IMR-90 (cell line): ENCODE measurements at regions not wholly inside any gene's neighbourhood (a gene's known extent, or its start where the extent isn't known, plus 50 kb on each side); places are given as distances from the start of the nearest gene placed in this dataset.

ENCODE experiments used
- ATAC-seq: fragments of 200-7000 bp; cut with Tn5 transposase; 2 replicates; pipeline ENCODE4 v1.9.1; 2020; ENCODE audit warnings: low read depth, mild to moderate bottlenecking, moderate library complexity
- BruUV-seq: library from RNA; stranded (reverse); fragments of 400-500 nt; replicated peaks from 2 replicates; lab custom pipeline; 2021; lab: Mats Ljungman, UMichigan
- CTCF ChIA-PET: fragments of 300-600 bp; formaldehyde crosslinking; extraction: SDS; loops from one replicate; lab custom pipeline; 2021; ENCODE audit warnings: antibody characterized with exemption; lab: Yijun Ruan, JAX
- POLR2A ChIA-PET: fragments of 300-600 bp; sonication (Branson Sonifier 250); formaldehyde crosslinking; loops from one replicate; lab custom pipeline; 2022; ENCODE audit warnings: antibody characterized with exemption; ENCODE audit not compliant: unreplicated experiment; lab: Charles Lee
- DNase-seq: peaks from one replicate; pipeline ENCODE4 v3.0.0; 2013
- H2AFZ ChIP-seq: replicated peaks from 2 replicates; pipeline ENCODE3; 2013; ENCODE audit warnings: low read length, mild to moderate bottlenecking; ENCODE audit not compliant: poor library complexity
- H2AK5ac ChIP-seq: 2 replicates; pipeline ENCODE4 v1.6.1; 2013; ENCODE audit warnings: low read depth, low read length, inconsistent platforms
- H2AK9ac ChIP-seq: replicated peaks from 2 replicates; pipeline ENCODE3; 2013; ENCODE audit warnings: mild to moderate bottlenecking, low read depth, low read length, moderate library complexity; ENCODE audit not compliant: poor library complexity
- H2BK120ac ChIP-seq: 2 replicates; pipeline ENCODE4 v1.6.1; 2013; ENCODE audit warnings: low read depth, low read length, inconsistent platforms
- H2BK15ac ChIP-seq: 3 replicates; pipeline ENCODE4 v1.6.1; 2013; ENCODE audit warnings: low read depth, low read length, inconsistent platforms
- H2BK20ac ChIP-seq: 2 replicates; pipeline ENCODE4 v1.6.1; 2013; ENCODE audit warnings: low read depth, mild to moderate bottlenecking, inconsistent platforms, low read length, moderate library complexity
- H2BK5ac ChIP-seq: 2 replicates; pipeline ENCODE4 v1.6.1; 2013; ENCODE audit warnings: mild to moderate bottlenecking, low read depth, low read length, inconsistent platforms; ENCODE audit not compliant: poor library complexity, severe bottlenecking
- H3K14ac ChIP-seq: replicated peaks from 2 replicates; pipeline ENCODE4 v1.6.1; 2013; ENCODE audit warnings: low read depth, low read length, inconsistent platforms
- H3K18ac ChIP-seq: 2 replicates; pipeline ENCODE4 v1.6.1; 2013; ENCODE audit warnings: low read depth, low read length, control low read depth
- H3K23ac ChIP-seq: 2 replicates; pipeline ENCODE4 v1.6.1; 2013; ENCODE audit warnings: low read depth, low read length, inconsistent platforms
- H3K27ac ChIP-seq: 2 replicates; pipeline ENCODE4 v1.5.1; 2013; ENCODE audit warnings: mild to moderate bottlenecking, control low read depth, low read length; ENCODE audit not compliant: insufficient read depth
- H3K27me3 ChIP-seq: 2 replicates; pipeline ENCODE4 v1.6.1; 2013; ENCODE audit warnings: low read length; ENCODE audit not compliant: control insufficient read depth, insufficient read depth
- H3K36me3 ChIP-seq: 2 replicates; pipeline ENCODE4 v1.6.1; 2013; ENCODE audit warnings: low read length, mixed read lengths; ENCODE audit not compliant: control insufficient read depth, insufficient read depth
- H3K4ac ChIP-seq: 2 replicates; pipeline ENCODE4 v1.6.1; 2013; ENCODE audit warnings: low read depth, low read length, inconsistent platforms
- H3K4me1 ChIP-seq: 2 replicates; pipeline ENCODE4 v1.6.1; 2013; ENCODE audit warnings: low read length, mixed read lengths; ENCODE audit not compliant: control insufficient read depth, insufficient read depth
- H3K4me2 ChIP-seq: 2 replicates; pipeline ENCODE4 v1.6.1; 2013; ENCODE audit warnings: low read depth, mild to moderate bottlenecking, control low read depth, low read length, moderate library complexity
- H3K4me3 ChIP-seq: 2 replicates; pipeline ENCODE4 v1.5.1; 2013; ENCODE audit warnings: low read depth, mild to moderate bottlenecking, control low read depth, low read length, moderate library complexity; ENCODE audit not compliant: insufficient read depth
- H3K56ac ChIP-seq: 2 replicates; pipeline ENCODE4 v1.6.1; 2013; ENCODE audit warnings: low read length, inconsistent platforms; ENCODE audit not compliant: insufficient read depth; ENCODE audit errors: extremely low read depth
- H3K79me1 ChIP-seq, 2 experiments: 2 replicates each; pipeline ENCODE4 v1.6.1; 2013; ENCODE audit warnings: low read length in 2 of 2, inconsistent platforms in 1 of 2, low read depth in 1 of 2
- H3K9ac ChIP-seq: 2 replicates; pipeline ENCODE4 v1.6.1; 2013; ENCODE audit warnings: low read depth, low read length, control low read depth
- H3K9me1 ChIP-seq: 2 replicates; pipeline ENCODE4 v1.6.1; 2013; ENCODE audit warnings: low read length, inconsistent platforms; ENCODE audit not compliant: insufficient read depth
- H3K9me3 ChIP-seq: 2 replicates; pipeline ENCODE4 v1.6.1; 2013; ENCODE audit warnings: low read length; ENCODE audit not compliant: control insufficient read depth, insufficient read depth
- H4K20me1 ChIP-seq: 2 replicates; pipeline ENCODE4 v1.6.1; 2013; ENCODE audit warnings: low read length, inconsistent platforms; ENCODE audit not compliant: insufficient read depth
- H4K5ac ChIP-seq: 2 replicates; pipeline ENCODE4 v1.6.1; 2013; ENCODE audit warnings: mild to moderate bottlenecking, low read depth, low read length, control low read depth
- H4K8ac ChIP-seq, 2 experiments: 2 replicates each; pipeline ENCODE4 v1.6.1; 2013; ENCODE audit warnings: low read depth in 2 of 2, low read length in 2 of 2, control low read depth in 1 of 2, inconsistent platforms in 1 of 2
- H4K91ac ChIP-seq: 2 replicates; pipeline ENCODE4 v1.6.1; 2013; ENCODE audit warnings: low read depth, low read length, inconsistent platforms; ENCODE audit not compliant: insufficient read depth
- MAZ ChIP-seq: IDR thresholded peaks from 2 replicates; pipeline ENCODE4 v1.6.1; 2012; ENCODE audit warnings: low read depth, mild to moderate bottlenecking, low read length, improper control_type of control experiment, moderate library complexity, borderline replicate concordance
- WGBS, 2 experiments: methylation state at CpG; one replicate each; pipeline versions ENCODE4 v1.1.5 to v1.1.7; 2013; ENCODE audit warnings: missing lambda C conversion rate in 2 of 2; ENCODE audit not compliant: insufficient read length in 1 of 2; ENCODE audit errors: extremely low coverage in 2 of 2; 5-methylcytosine and 5-hydroxymethylcytosine counted together
- dilution Hi-C: fragments of 300-500 bp; cut with HindIII; formaldehyde crosslinking; loops from one replicate; pipeline ENCODE4 v1.14.3; 2018; ENCODE audit warnings: low sequenced_read_pairs; ENCODE audit not compliant: unreplicated experiment
- in situ Hi-C: fragments of 300-500 bp; cut with MboI; formaldehyde crosslinking; loops from 3 replicates; pipeline ENCODE4 v1.14.3; 2019; ENCODE audit warnings: low sequenced_read_pairs, inconsistent platforms, mixed read lengths
- intact Hi-C: fragments of 100-400 bp; cut with micrococcal nuclease; formaldehyde crosslinking; loops from 2 replicates; pipeline ENCODE4 v1.10.0; 2022

GRCh38 chr18:2144811-2145210 lies 426.5 kb downstream of the METTL4 start:
- dilution Hi-C loops (no loop called here), intact Hi-C loops (no loop called here), in situ Hi-C loops (no loop called here)
- Histone ChIP-seq H3K4me2 (no peak overlapping the region), H3K4me3 (no peak overlapping the region), H2BK20ac (no peak overlapping the region), H2AK5ac (no peak overlapping the region), H4K5ac (no peak overlapping the region), H2AFZ (no peak overlapping the region), H3K36me3 (no peaks in the 10 kb centered on the region), H3K27ac (no peak overlapping the region), H3K14ac (no peak overlapping the region), H3K4me1 (no peaks in the 10 kb centered on the region), H2BK5ac (no peak overlapping the region), H3K9me1 (no peaks in the 10 kb centered on the region), H4K91ac (no peak overlapping the region), H3K27me3 (no peaks in the 10 kb centered on the region), H4K8ac (no peak overlapping the region), H4K20me1 (no peaks in the 10 kb centered on the region), H3K9ac (no peak overlapping the region), H2AK9ac (no peak overlapping the region), H3K79me1 (no peaks in the 10 kb centered on the region), H2BK120ac (no peak overlapping the region), H2BK15ac (no peak overlapping the region), H3K56ac (no peak overlapping the region), H3K9me3 (no peaks in the 10 kb centered on the region), H3K23ac (no peak overlapping the region), H3K18ac (no peak overlapping the region), H3K4ac (no peak overlapping the region)
- DNase-seq (no peak), ATAC-seq (no peak)
- ChIA-PET POLR2A (no interaction called here), CTCF (no interaction called here)
- no peak for TF ChIP-seq MAZ
- BruUV-seq: no TSS peak
- no CpG with 5 or more reads among the region's 3 CpGs for WGBS, 2 experiments
